Cardiac muscle cell (in vitro differentiated cells and primary cell): ENCODE measurements at regions not wholly inside any gene's neighbourhood (a gene's known extent, or its start where the extent isn't known, plus 50 kb on each side); places are given as distances from the start of the nearest gene placed in this dataset.

ENCODE experiments used
- DNase-seq, 2 donors: peaks; one replicate each; pipeline versions ENCODE4 v3.0.0 to v3.0.0-alpha.2; 2010 to 2017; ENCODE audit warnings: low read depth in 1 of 2, low spot score in 1 of 2
- H3K27ac ChIP-seq: fragments of 200-600 bp; sonication (generic); 2 replicates; pipeline ENCODE4 v1.5.1; 2016
- H3K27me3 ChIP-seq: fragments of 200-600 bp; sonication (generic); 2 replicates; pipeline ENCODE4 v1.6.0; 2016; ENCODE audit warnings: control low read depth
- H3K36me3 ChIP-seq: fragments of 200-600 bp; sonication (generic); 2 replicates; pipeline ENCODE4 v1.5.1; 2016; ENCODE audit warnings: control low read depth
- H3K4me1 ChIP-seq: fragments of 200-600 bp; sonication (generic); 2 replicates; pipeline ENCODE4 v1.8.1; 2017; ENCODE audit warnings: low read depth, mild to moderate bottlenecking, mixed run types
- H3K4me3 ChIP-seq: fragments of 200-600 bp; sonication (generic); 2 replicates; pipeline ENCODE4 v1.5.1; 2016; ENCODE audit warnings: mild to moderate bottlenecking
- H3K9me3 ChIP-seq: fragments of 200-600 bp; sonication (generic); 2 replicates; pipeline ENCODE4 v1.5.1; 2017; ENCODE audit warnings: low read depth, mild to moderate bottlenecking, control low read depth
- CTCF ChIP-seq: IDR thresholded peaks from 2 replicates; pipeline ENCODE4 v1.5.1; 2012; ENCODE audit warnings: low read depth, mild to moderate bottlenecking, low read length

DNA sequence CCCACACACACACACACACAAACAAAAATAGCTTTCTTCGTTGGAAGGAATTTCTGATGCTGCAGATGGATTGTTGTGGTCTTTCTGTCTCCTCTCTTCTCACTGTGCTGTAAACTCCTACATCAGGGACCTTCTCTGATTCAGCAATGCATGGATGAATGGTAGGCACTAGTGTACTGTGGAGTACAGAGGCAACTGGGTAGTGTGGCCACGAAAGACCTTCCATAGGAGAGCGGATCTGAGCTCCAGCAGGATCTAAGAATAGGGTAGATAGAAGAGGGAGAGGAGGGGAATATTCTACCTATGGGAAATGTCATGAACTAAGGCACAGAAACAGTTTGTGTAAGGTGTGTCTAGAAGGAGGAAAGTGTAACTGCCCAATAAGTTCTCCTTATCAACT lies 266.8 kb downstream of the MYCN start:
- H3K4me1 ChIP-seq: no peaks in the 10 kb centered on the region
- H3K27ac ChIP-seq: no peak overlapping the region
- no peak overlapping the region for H3K4me3 ChIP-seq
- no peaks in the 10 kb centered on the region for H3K36me3 ChIP-seq
- H3K9me3 ChIP-seq: no peaks in the 10 kb centered on the region
- TF ChIP-seq CTCF: no peak
- no peak for DNase-seq
- no peaks in the 10 kb centered on the region for H3K27me3 ChIP-seq

DNA sequence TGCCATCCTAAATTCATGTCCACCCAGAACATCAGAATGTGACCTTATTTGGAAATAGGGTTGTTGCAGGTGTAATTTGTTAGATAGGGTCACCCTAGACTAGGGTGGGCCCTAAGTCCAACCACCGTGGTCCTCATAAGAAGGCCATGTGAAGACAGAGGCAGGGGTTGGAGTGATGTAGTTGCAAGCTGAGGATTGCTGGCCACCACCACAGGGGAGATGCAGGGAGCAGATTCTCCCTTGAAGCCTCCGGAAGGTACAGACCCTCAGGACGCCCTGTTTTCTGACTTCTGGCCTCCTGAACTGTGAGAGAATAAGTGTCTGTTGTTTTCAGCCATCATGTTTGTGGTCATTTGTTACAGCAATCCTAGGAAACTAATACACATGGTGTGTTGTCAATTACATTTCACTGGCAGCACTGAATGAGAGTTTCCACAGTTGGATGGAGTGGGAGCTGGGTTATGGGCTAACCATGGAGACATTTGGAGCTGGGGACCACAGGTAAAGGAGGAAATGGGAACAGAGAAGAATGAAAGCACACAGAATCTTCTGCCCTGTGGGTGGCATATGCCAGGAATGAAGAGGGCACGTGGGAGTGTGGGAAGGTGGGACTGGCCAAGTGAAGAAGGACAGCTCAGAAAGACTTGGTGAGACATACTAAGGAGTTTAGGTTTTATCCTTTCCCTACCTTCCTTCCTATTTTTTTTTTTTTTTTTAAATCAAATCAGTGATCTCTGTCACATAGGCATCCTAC lies 266.0 kb downstream of the MYCN start:
- Histone ChIP-seq H3K4me3 (no peak overlapping the region), H3K4me1 (no peaks in the 10 kb centered on the region), H3K36me3 (no peaks in the 10 kb centered on the region), H3K9me3 (no peaks in the 10 kb centered on the region), H3K27ac (no peak overlapping the region), H3K27me3 (no peaks in the 10 kb centered on the region)
- DNase-seq: no peak
- TF ChIP-seq CTCF: no peak

DNA sequence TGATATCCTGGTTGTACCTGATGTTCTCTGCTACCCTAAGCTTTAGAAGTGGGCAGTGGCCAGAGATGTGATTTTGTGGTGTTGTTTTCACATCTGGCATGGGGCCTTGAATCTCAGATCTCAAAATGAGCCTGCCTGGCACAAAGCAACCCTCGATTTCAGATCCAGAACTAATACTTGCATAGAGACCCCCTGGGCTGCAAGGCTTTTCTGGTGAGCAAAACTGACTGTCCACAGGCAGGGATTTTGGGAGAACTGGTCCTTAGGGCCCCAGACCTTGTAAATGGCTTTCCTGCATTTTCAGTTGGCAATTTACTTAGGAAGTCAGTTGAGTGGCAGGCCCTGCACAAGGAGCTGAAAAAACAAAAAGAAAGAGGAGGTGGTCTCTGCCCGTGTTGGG lies 265.3 kb downstream of the MYCN start:
- H3K27me3 ChIP-seq: no peaks in the 10 kb centered on the region
- DNase-seq: no peak
- TF ChIP-seq CTCF: no peak
- no peak overlapping the region for H3K27ac ChIP-seq
- no peak overlapping the region for H3K4me3 ChIP-seq
- H3K4me1 ChIP-seq: no peaks in the 10 kb centered on the region
- no peaks in the 10 kb centered on the region for H3K36me3 ChIP-seq
- no peaks in the 10 kb centered on the region for H3K9me3 ChIP-seq

- no peak for DNase-seq
- Histone ChIP-seq H3K36me3 (no peaks in the 10 kb centered on the region), H3K4me1 (no peaks in the 10 kb centered on the region), H3K27ac (no peak overlapping the region), H3K27me3 (no peaks in the 10 kb centered on the region), H3K9me3 (no peaks in the 10 kb centered on the region), H3K4me3 (no peak overlapping the region)
- TF ChIP-seq CTCF: no peak
These were observed 264.7 kb downstream of the MYCN start for GRCh38 chr2:16204886-16205620.

- Histone ChIP-seq H3K36me3 (no peaks in the 10 kb centered on the region), H3K27me3 (no peaks in the 10 kb centered on the region), H3K27ac (no peak overlapping the region), H3K4me3 (no peak overlapping the region), H3K9me3 (no peaks in the 10 kb centered on the region), H3K4me1 (no peaks in the 10 kb centered on the region)
- no peak for DNase-seq
- no peak for TF ChIP-seq CTCF
These were observed 263.9 kb downstream of the MYCN start for GRCh38 chr2:16204251-16204650.
